Adrenal gland (tissue), 9 donors: ENCODE measurements at regions not wholly inside any gene's neighbourhood (a gene's known extent, or its start where the extent isn't known, plus 50 kb on each side); places are given as distances from the start of the nearest gene placed in this dataset.
"Not testable (repeated sequence)": the region's sequence is repeated elsewhere in the genome, so short reads cannot be mapped to it uniquely, and the experiment has no call there.

Experiments used
- DNase-seq, 7 donors: peaks; one replicate each; pipeline ENCODE4 v3.0.0-alpha.2; 2019 to 2020
- H3K27ac ChIP-seq, 5 donors: fragments of 200-600 bp; sonication (generic) in 4 of 5; 1 replicate in 3 of 5; 2 replicates in 2 of 5; pipeline versions ENCODE4 v1.5.1 to v1.8.0; 2016 to 2020; ENCODE audit warnings: mild to moderate bottlenecking in 1 of 5
- H3K27me3 ChIP-seq: fragments of 200-600 bp; 2 replicates; pipeline ENCODE4 v1.8.0; 2021
- H3K36me3 ChIP-seq, 2 donors: fragments of 200-600 bp; replicated peaks in 1 of 2; 1 replicate in 1 of 2; 2 replicates in 1 of 2; pipeline versions ENCODE4 v1.5.1 to v1.8.0; 2018 to 2022
- H3K4me1 ChIP-seq, 2 donors: fragments of 200-600 bp; replicated peaks in 1 of 2; 1 replicate in 1 of 2; 2 replicates in 1 of 2; pipeline versions ENCODE4 v1.5.1 to v1.8.0; 2018 to 2021
- H3K4me3 ChIP-seq, 4 donors: fragments of 200-600 bp; sonication (generic) in 3 of 4; one replicate each; pipeline ENCODE4 v1.5.1; 2016 to 2018
- H3K9me3 ChIP-seq, 3 donors: fragments of 200-600 bp; sonication (generic) in 1 of 3; replicated peaks in 1 of 3; 1 replicate in 2 of 3; 2 replicates in 1 of 3; pipeline versions ENCODE4 v1.5.1 to v1.8.0; 2016 to 2021
- POLR2A ChIP-seq, 2 donors: fragments of 450-650 bp; IDR thresholded peaks; one replicate each; pipeline ENCODE4 v1.6.1; 2017; ENCODE audit warnings: antibody characterized with exemption in 2 of 2, mild to moderate bottlenecking in 2 of 2, moderate library complexity in 1 of 2
- WGBS, 4 donors: extraction: QIAGEN DNeasy Blood & Tissue Kit in 2 of 4; methylation state at CpG; one replicate each; pipeline versions ENCODE4 v1.1.5 to v1.1.7; 2013 to 2017; 5-methylcytosine and 5-hydroxymethylcytosine counted together
- intact Hi-C, 2 donors: fragments of 100-400 bp; cut with DNase I; formaldehyde crosslinking; loops; one replicate each; pipeline versions ENCODE4 v1.14.1 to v1.15.0; 2022 to 2023
- TF ChIP-seq, protein P1 (sequence below), 6 experiments: fragments of 450-650 bp in 4 of 6; fragments of 200-600 bp in 2 of 6; sonication (generic) in 1 of 6; IDR thresholded peaks; 1 replicate in 5 of 6; 2 replicates in 1 of 6; pipeline versions ENCODE4 v1.5.1 to v1.8.0; 2016 to 2021; ENCODE audit warnings: antibody characterized with exemption in 6 of 6, mild to moderate bottlenecking in 2 of 6, moderate library complexity in 1 of 6
- donor health status: healthy with polysubstance abuse.
- donor health status: Bipolar disorder and iron deficiency.
- donor health status: DM: yes; HTN: yes; CAD: no.
- donor health status: DM: no; HTN: no; CAD: no.
- donor health status: DM: no; HTN: no; CAD: no.

DNA sequence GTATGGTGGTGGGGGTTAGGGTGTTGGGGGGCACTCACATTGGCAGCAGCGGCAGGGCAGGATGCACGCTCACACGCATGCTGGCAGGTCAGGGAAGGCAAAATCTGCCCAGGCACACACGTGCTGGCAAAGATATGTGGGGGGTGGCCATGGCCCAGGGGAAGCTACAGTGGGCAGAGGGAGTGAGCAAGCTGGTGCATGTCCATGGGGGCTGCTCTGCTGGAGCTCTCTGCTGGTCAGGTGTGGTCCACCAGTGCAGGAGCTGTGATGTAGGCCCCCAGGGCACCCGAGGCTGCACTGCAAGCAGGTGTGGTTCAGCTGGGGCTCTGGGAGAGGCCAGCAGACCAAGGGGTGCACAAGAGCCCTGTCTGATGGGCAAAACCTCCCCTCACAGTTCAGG lies 491.5 kb upstream of the TNP1 start:
- no peaks in the 10 kb centered on the region for H3K9me3 ChIP-seq
- intact Hi-C loops: no loop called here
- H3K4me1 ChIP-seq: peaks cover 0 to 8% of the 10 kb centered on the region in 2 donors
- no peak overlapping the region for H3K4me3 ChIP-seq
- H3K27me3 ChIP-seq: no peaks in the 10 kb centered on the region
- WGBS, 4 donors: 79 to 100% (median 86%) methylated on average over 2 to 5 of the region's 5 CpGs
- H3K36me3 ChIP-seq: no peaks in the 10 kb centered on the region
- no peak for DNase-seq
- TF ChIP-seq, protein P1, sequence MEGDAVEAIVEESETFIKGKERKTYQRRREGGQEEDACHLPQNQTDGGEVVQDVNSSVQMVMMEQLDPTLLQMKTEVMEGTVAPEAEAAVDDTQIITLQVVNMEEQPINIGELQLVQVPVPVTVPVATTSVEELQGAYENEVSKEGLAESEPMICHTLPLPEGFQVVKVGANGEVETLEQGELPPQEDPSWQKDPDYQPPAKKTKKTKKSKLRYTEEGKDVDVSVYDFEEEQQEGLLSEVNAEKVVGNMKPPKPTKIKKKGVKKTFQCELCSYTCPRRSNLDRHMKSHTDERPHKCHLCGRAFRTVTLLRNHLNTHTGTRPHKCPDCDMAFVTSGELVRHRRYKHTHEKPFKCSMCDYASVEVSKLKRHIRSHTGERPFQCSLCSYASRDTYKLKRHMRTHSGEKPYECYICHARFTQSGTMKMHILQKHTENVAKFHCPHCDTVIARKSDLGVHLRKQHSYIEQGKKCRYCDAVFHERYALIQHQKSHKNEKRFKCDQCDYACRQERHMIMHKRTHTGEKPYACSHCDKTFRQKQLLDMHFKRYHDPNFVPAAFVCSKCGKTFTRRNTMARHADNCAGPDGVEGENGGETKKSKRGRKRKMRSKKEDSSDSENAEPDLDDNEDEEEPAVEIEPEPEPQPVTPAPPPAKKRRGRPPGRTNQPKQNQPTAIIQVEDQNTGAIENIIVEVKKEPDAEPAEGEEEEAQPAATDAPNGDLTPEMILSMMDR (IDR thresholded peaks at IDR 0.05): no peak
- no peak for TF ChIP-seq POLR2A (IDR thresholded peaks at IDR 0.05)
- H3K27ac ChIP-seq: no peak overlapping the region

DNA sequence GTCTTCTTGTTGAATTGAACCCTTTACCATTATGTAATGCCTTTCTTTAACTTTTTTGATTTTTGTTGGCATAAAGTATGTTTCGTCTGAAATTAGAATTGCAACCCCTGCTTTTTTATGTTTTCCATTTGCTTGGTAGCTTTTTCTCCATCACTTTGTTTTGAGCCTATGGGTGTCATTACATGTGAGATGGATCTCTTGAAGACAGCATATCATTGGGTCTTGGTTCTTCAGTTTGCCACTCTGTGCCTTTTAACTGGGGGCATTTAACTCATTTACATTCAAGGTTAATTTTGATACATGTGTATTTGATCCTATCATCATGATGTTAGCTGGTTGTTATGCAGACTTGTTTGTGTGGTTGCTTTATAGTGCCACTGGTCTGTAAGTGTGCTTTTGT lies 489.4 kb upstream of the TNP1 start:
- TF ChIP-seq POLR2A (IDR thresholded peaks at IDR 0.05): no peak
- TF ChIP-seq, protein P1 (IDR thresholded peaks at IDR 0.05): no peak
- H3K27ac ChIP-seq: no peak overlapping the region
- intact Hi-C loops: no loop called here
- DNase-seq: no peak
- 0 to 65% (median 44%) methylated on average over 1 of the region's 1 CpG for WGBS, 4 donors
- no peaks in the 10 kb centered on the region for H3K9me3 ChIP-seq
- no peaks in the 10 kb centered on the region for H3K36me3 ChIP-seq
- H3K4me3 ChIP-seq: no peak overlapping the region
- H3K4me1 ChIP-seq: peaks cover 0 to 7% of the 10 kb centered on the region in 2 donors
- no peaks in the 10 kb centered on the region for H3K27me3 ChIP-seq

GRCh38 chr2:217347630-217348029 lies 487.8 kb upstream of the TNP1 start:
- DNase-seq: not testable (repeated sequence)

GRCh38 chr2:217346043-217346442 lies 486.2 kb upstream of the TNP1 start:
- H3K9me3 ChIP-seq, H3K4me3 ChIP-seq, DNase-seq, H3K4me1 ChIP-seq, H3K36me3 ChIP-seq, H3K27ac ChIP-seq, H3K27me3 ChIP-seq, intact Hi-C loops: not testable (repeated sequence)
- 95 to 96% (median 96%) methylated on average over 1 of the region's 1 CpG for WGBS, 4 donors

More at GRCh38 chr2:217347630-217348029, 487.8 kb upstream of the TNP1 start:
- H3K27me3 ChIP-seq, H3K4me1 ChIP-seq, H3K4me3 ChIP-seq, H3K27ac ChIP-seq, H3K36me3 ChIP-seq, H3K9me3 ChIP-seq, intact Hi-C loops: not testable (repeated sequence)
- 13 to 24% (median 17%) methylated on average over 3 of the region's 3 CpGs for WGBS, 4 donors

- DNase-seq: no peak
- TF ChIP-seq, protein P1 (IDR thresholded peaks at IDR 0.05): no peak
- no peak for TF ChIP-seq POLR2A (IDR thresholded peaks at IDR 0.05)
- Histone ChIP-seq H3K27me3 (no peaks in the 10 kb centered on the region), H3K27ac (no peak overlapping the region), H3K36me3 (no peaks in the 10 kb centered on the region), H3K4me1 (peaks cover 0 to 10% of the 10 kb centered on the region in 2 donors), H3K4me3 (no peak overlapping the region), H3K9me3 (no peaks in the 10 kb centered on the region)
- intact Hi-C loops: no loop called here
- 92 to 97% (median 95%) methylated on average over 1 of the region's 1 CpG for WGBS, 4 donors
Measured at GRCh38 chr2:217340899-217341298, 481.0 kb upstream of the TNP1 start.
